HCT116 (cell line): ENCODE measurements at regions not wholly inside any gene's neighbourhood (a gene's known extent, or its start where the extent isn't known, plus 50 kb on each side); places are given as distances from the start of the nearest gene placed in this dataset.

Source experiments
- ATAC-seq: fragments of 200-7000 bp; cut with Tn5 transposase; 2 replicates; pipeline ENCODE4 v1.9.1; 2020; ENCODE audit warnings: mild to moderate bottlenecking, moderate library complexity
- BruUV-seq: library from RNA; stranded (reverse); fragments of 400-500 nt; replicated peaks from 2 replicates; lab custom pipeline; 2021; lab: Mats Ljungman, UMichigan
- CTCF ChIA-PET: fragments of 300-600 bp; sonication (Branson Sonifier 250); formaldehyde crosslinking; loops from one replicate; lab custom pipeline; 2021; ENCODE audit warnings: antibody characterized with exemption; lab: Charles Lee
- POLR2A ChIA-PET: fragments of 300-600, 350-600 bp; sonication (Branson Sonifier 250); formaldehyde crosslinking; loops from one replicate; lab custom pipeline; 2021; ENCODE audit warnings: antibody characterized with exemption; lab: Charles Lee
- RAD21 ChIA-PET, 2 experiments: fragments of 300-600 bp; sonication (Branson Sonifier 250); formaldehyde crosslinking; loops; one replicate each; lab custom pipeline; 2023; ENCODE audit warnings: low total read pairs in 2 of 2; ENCODE audit not compliant: uncharacterized antibody in 2 of 2, unreplicated experiment in 2 of 2, low non-redundant PET in 1 of 2; lab: Charles Lee
- DNase-seq: peaks from one replicate; pipeline ENCODE4 v3.0.0-alpha.2; 2010; ENCODE audit warnings: low read depth, low spot score
- H2AFZ ChIP-seq: fragments of 200-600 bp; shearing (Covaris generic), sonication (generic); 2 replicates; pipeline ENCODE4 v1.6.1; 2017; ENCODE audit warnings: low read depth, mixed run types, mixed read lengths, antibody characterized with exemption, low read length; ENCODE audit not compliant: poor library complexity, severe bottlenecking
- H3K27ac ChIP-seq: 2 replicates; pipeline ENCODE4 v1.5.1; 2012; ENCODE audit warnings: low read depth, low read length
- H3K27me3 ChIP-seq: fragments of 200-600 bp; sonication (generic); 2 replicates; pipeline ENCODE4 v1.6.1; 2016; ENCODE audit warnings: mixed run types, low read length, mixed read lengths; ENCODE audit not compliant: insufficient read depth
- H3K36me3 ChIP-seq, 2 experiments: fragments of 200-500 bp in 1 of 2; fragments of 200-600 bp in 1 of 2; sonication (Bioruptor generic) in 1 of 2; sonication (generic) in 1 of 2; 2 replicates each; pipeline versions ENCODE4 v1.5.1 to v1.6.1; 2014 to 2016; ENCODE audit warnings: low read length in 2 of 2, inconsistent platforms in 1 of 2, mixed read lengths in 1 of 2, mixed run types in 1 of 2; ENCODE audit not compliant: insufficient read depth in 2 of 2, control insufficient read depth in 1 of 2
- H3K4me1 ChIP-seq, 2 experiments: fragments of 200-600 bp in 1 of 2; sonication (generic) in 1 of 2; 2 replicates each; pipeline versions ENCODE4 v1.5.1 to v1.6.1; 2012 to 2017; ENCODE audit warnings: low read length in 2 of 2, inconsistent platforms in 1 of 2, mild to moderate bottlenecking in 1 of 2, mixed read lengths in 1 of 2, mixed run types in 1 of 2, moderate library complexity in 1 of 2; ENCODE audit not compliant: insufficient read depth in 2 of 2, control insufficient read depth in 1 of 2
- H3K4me2 ChIP-seq: fragments of 200-600 bp; sonication (generic); 2 replicates; pipeline ENCODE4 v1.6.1; 2017; ENCODE audit warnings: mixed run types, low read length, mixed read lengths
- H3K4me3 ChIP-seq, 2 experiments: fragments of 200-600 bp in 1 of 2; sonication (generic) in 1 of 2; replicated peaks in 1 of 2; 2 replicates each; pipeline ENCODE4 v1.5.1; 2011 to 2016; ENCODE audit warnings: low read length in 2 of 2, control low read depth in 1 of 2, low read depth in 1 of 2, mild to moderate bottlenecking in 1 of 2, mixed read lengths in 1 of 2, mixed run types in 1 of 2
- H3K79me2 ChIP-seq: fragments of 200-600 bp; sonication (generic); 2 replicates; pipeline ENCODE4 v1.6.1; 2017; ENCODE audit warnings: mild to moderate bottlenecking, mixed run types, low read length, moderate library complexity, mixed read lengths; ENCODE audit not compliant: insufficient read depth
- H3K9ac ChIP-seq: fragments of 200-600 bp; sonication (generic); 2 replicates; pipeline ENCODE4 v1.6.1; 2016; ENCODE audit warnings: low read length, mixed read lengths
- H3K9me2 ChIP-seq: fragments of 200-600 bp; sonication (generic), shearing (Covaris generic); 2 replicates; pipeline ENCODE4 v1.6.1; 2017; ENCODE audit warnings: mixed run types, mild to moderate bottlenecking, moderate library complexity; ENCODE audit not compliant: insufficient read depth
- H3K9me3 ChIP-seq, 2 experiments: fragments of 200-500 bp in 1 of 2; fragments of 200-600 bp in 1 of 2; sonication (Bioruptor generic) in 1 of 2; sonication (generic) in 1 of 2; 2 replicates each; pipeline ENCODE4 v1.6.1; 2014 to 2017; ENCODE audit warnings: low read length in 2 of 2, mixed read lengths in 2 of 2, inconsistent platforms in 1 of 2, low read depth in 1 of 2, mild to moderate bottlenecking in 1 of 2, mixed run types in 1 of 2, moderate library complexity in 1 of 2; ENCODE audit not compliant: control insufficient read depth in 1 of 2, insufficient read depth in 1 of 2
- H4K20me1 ChIP-seq: fragments of 200-600 bp; sonication (generic), shearing (Covaris generic); 2 replicates; pipeline ENCODE4 v1.6.1; 2017; ENCODE audit warnings: mixed run types, mild to moderate bottlenecking, moderate library complexity; ENCODE audit not compliant: insufficient read depth
- CBX3 ChIP-seq: IDR thresholded peaks from 2 replicates; pipeline ENCODE4 v1.6.1; 2012; ENCODE audit warnings: low read depth
- CEBPB ChIP-seq: IDR thresholded peaks from 2 replicates; pipeline ENCODE4 v1.6.1; 2012; ENCODE audit warnings: low read depth
- EGR1 ChIP-seq: IDR thresholded peaks from 2 replicates; pipeline ENCODE4 v1.6.1; 2012; ENCODE audit warnings: low read depth
- ELF1 ChIP-seq: IDR thresholded peaks from 2 replicates; pipeline ENCODE4 v1.6.1; 2012; ENCODE audit warnings: low read depth, borderline replicate concordance
- EZH2 ChIP-seq: fragments of 200-600 bp; sonication (generic); IDR thresholded peaks from 2 replicates; pipeline ENCODE4 v1.6.1; 2017; ENCODE audit warnings: antibody characterized with exemption, mixed run types
- EZH2phosphoT487 ChIP-seq: fragments of 200-600 bp; IDR thresholded peaks from 2 replicates; pipeline ENCODE4 v1.6.1; 2018; ENCODE audit warnings: antibody characterized with exemption, borderline replicate concordance
- FOSL1 ChIP-seq: IDR thresholded peaks from 2 replicates; pipeline ENCODE4 v1.6.1; 2012; ENCODE audit warnings: low read depth
- JUND ChIP-seq: IDR thresholded peaks from 2 replicates; pipeline ENCODE4 v1.6.1; 2012
- POLR2A ChIP-seq: IDR thresholded peaks from 2 replicates; pipeline ENCODE4 v1.7.0; 2011; ENCODE audit warnings: borderline replicate concordance; ENCODE audit not compliant: insufficient read depth, insufficient read length; ENCODE audit errors: extremely low read depth
- POLR2AphosphoS5 ChIP-seq: IDR thresholded peaks from 2 replicates; pipeline ENCODE4 v1.6.1; 2011; ENCODE audit warnings: mild to moderate bottlenecking, low read depth, low read length, moderate library complexity
- RAD21 ChIP-seq: IDR thresholded peaks from 2 replicates; pipeline ENCODE4 v1.6.1; 2012; ENCODE audit warnings: low read depth, mild to moderate bottlenecking
- SIN3A ChIP-seq: IDR thresholded peaks from 2 replicates; pipeline ENCODE4 v1.6.1; 2012; ENCODE audit warnings: low read depth
- SP1 ChIP-seq: IDR thresholded peaks from 2 replicates; pipeline ENCODE4 v1.6.1; 2012; ENCODE audit warnings: low read depth
- SRF ChIP-seq: IDR thresholded peaks from 2 replicates; pipeline ENCODE4 v1.6.1; 2012; ENCODE audit warnings: low read depth
- YY1 ChIP-seq: IDR thresholded peaks from 2 replicates; pipeline ENCODE4 v1.6.1; 2011; ENCODE audit warnings: low read length, low read depth, moderate library complexity, mild to moderate bottlenecking; ENCODE audit not compliant: insufficient replicate concordance; ENCODE audit errors: extremely low read depth
- ZFX ChIP-seq: fragments of 450-650 bp; IDR thresholded peaks from 2 replicates; pipeline ENCODE4 v1.6.1; 2017
- ZNF274 ChIP-seq: fragments of 200-500 bp; sonication (Bioruptor generic); IDR thresholded peaks from 2 replicates; pipeline ENCODE4 v1.6.1; 2014; ENCODE audit warnings: mild to moderate bottlenecking, low read depth, low read length, inconsistent platforms
- intact Hi-C: fragments of 100-400 bp; cut with micrococcal nuclease; formaldehyde crosslinking; loops from 2 replicates; pipeline ENCODE4 v1.10.0; 2022
- TF ChIP-seq, protein P1 (sequence below): IDR thresholded peaks from 2 replicates; pipeline ENCODE4 v1.6.1; 2012
- TF ChIP-seq, protein P2 (sequence below): IDR thresholded peaks from 2 replicates; pipeline ENCODE4 v1.6.1; 2011; ENCODE audit warnings: mild to moderate bottlenecking, low read length, moderate library complexity; ENCODE audit not compliant: insufficient replicate concordance; ENCODE audit errors: extremely low read depth

DNA sequence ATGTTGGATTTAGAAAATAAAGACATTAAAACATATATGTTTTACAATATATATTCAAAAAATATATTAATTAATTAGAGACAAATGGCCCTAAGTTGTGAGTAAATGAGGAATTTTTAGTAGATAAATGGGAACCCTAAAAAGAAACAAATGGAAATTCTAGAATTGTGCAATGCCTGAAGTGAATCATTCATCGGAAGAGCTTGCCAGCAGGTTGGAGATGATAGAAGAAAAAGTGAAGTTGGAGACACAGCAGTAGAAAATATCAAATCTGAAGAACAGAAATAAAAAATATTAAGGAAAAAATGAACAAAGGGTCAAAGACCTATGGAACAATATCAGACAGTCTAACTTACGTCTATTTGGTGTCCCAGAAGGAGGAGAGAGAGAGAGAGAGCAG, 109.4 kb upstream of the NEDD9 start:
- TF ChIP-seq SIN3A (no peak), SRF (no peak), RAD21 (no peak), EGR1 (no peak), FOSL1 (no peak), POLR2A (no peak), EZH2phosphoT487 (no peak), CEBPB (no peak), CBX3 (no peak), YY1 (no peak), JUND (no peak), ELF1 (no peak), EZH2 (no peak)
- TF ChIP-seq, protein P1, sequence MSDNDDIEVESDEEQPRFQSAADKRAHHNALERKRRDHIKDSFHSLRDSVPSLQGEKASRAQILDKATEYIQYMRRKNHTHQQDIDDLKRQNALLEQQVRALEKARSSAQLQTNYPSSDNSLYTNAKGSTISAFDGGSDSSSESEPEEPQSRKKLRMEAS = no peak
- H3K27me3 ChIP-seq = no peaks in the 10 kb centered on the region
- no peak for ATAC-seq
- H3K79me2 ChIP-seq = no peaks in the 10 kb centered on the region
- CTCF ChIA-PET = no interaction called here
- no peak overlapping the region for H2AFZ ChIP-seq
- no peak overlapping the region for H3K4me3 ChIP-seq
- no peaks in the 10 kb centered on the region for H3K9me2 ChIP-seq
- H3K4me1 ChIP-seq = peaks cover 4 to 19% of the 10 kb centered on the region in 2 experiments
- RAD21 ChIA-PET = no interaction called here
- no peak overlapping the region for H3K9ac ChIP-seq
- no peak overlapping the region for H3K4me2 ChIP-seq
- POLR2A ChIA-PET = no interaction called here
- intact Hi-C loops = no loop called here
- no TSS peak for BruUV-seq
- H4K20me1 ChIP-seq = no peaks in the 10 kb centered on the region
- no peaks in the 10 kb centered on the region for H3K9me3 ChIP-seq
- DNase-seq = no peak
- H3K27ac ChIP-seq = no peak overlapping the region
- no peaks in the 10 kb centered on the region for H3K36me3 ChIP-seq

DNA sequence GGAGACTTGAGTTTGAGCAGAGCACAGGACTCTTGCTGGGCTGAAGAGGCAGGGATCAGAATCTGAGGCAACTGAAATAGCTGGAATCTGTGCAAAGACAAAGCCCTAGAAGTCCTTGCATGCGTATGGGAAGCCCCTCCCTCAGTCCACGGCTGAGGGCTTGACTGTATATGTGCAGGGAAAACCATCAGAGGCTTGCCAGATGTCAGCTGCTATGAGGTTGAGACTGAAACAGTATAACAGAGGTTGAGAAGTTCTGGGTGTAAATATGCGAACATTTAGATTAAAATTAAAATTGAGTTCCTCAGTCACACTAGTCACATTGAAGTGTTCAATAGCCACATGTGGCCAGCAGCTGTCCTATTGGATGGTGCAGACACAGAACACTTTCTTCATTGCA, 108.8 kb upstream of the NEDD9 start:
- Histone ChIP-seq H4K20me1 (no peaks in the 10 kb centered on the region), H3K9me2 (no peaks in the 10 kb centered on the region), H3K4me2 (no peak overlapping the region), H3K9me3 (no peaks in the 10 kb centered on the region), H3K9ac (no peak overlapping the region), H3K27me3 (no peaks in the 10 kb centered on the region), H3K27ac (no peak overlapping the region), H3K4me1 (peaks cover 4 to 19% of the 10 kb centered on the region in 2 experiments), H3K79me2 (no peaks in the 10 kb centered on the region), H3K4me3 (no peak overlapping the region), H2AFZ (no peak overlapping the region), H3K36me3 (no peaks in the 10 kb centered on the region)
- no TSS peak for BruUV-seq
- DNase-seq = no peak
- intact Hi-C loops = no loop called here
- ChIA-PET POLR2A (no interaction called here), CTCF (no interaction called here), RAD21 (no interaction called here)
- no peak for ATAC-seq
- TF ChIP-seq CBX3 = no peak
- no peak for TF ChIP-seq EZH2
- no peak for TF ChIP-seq POLR2A
- TF ChIP-seq EZH2phosphoT487 = no peak
- no peak for TF ChIP-seq ZFX
- TF ChIP-seq SIN3A = no peak
- TF ChIP-seq POLR2AphosphoS5 = no peak
- TF ChIP-seq SP1 = no peak
- no peak for TF ChIP-seq ELF1
- TF ChIP-seq, protein P2, sequence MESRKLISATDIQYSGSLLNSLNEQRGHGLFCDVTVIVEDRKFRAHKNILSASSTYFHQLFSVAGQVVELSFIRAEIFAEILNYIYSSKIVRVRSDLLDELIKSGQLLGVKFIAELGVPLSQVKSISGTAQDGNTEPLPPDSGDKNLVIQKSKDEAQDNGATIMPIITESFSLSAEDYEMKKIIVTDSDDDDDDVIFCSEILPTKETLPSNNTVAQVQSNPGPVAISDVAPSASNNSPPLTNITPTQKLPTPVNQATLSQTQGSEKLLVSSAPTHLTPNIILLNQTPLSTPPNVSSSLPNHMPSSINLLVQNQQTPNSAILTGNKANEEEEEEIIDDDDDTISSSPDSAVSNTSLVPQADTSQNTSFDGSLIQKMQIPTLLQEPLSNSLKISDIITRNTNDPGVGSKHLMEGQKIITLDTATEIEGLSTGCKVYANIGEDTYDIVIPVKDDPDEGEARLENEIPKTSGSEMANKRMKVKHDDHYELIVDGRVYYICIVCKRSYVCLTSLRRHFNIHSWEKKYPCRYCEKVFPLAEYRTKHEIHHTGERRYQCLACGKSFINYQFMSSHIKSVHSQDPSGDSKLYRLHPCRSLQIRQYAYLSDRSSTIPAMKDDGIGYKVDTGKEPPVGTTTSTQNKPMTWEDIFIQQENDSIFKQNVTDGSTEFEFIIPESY = no peak
- TF ChIP-seq YY1 = no peak
- TF ChIP-seq, protein P1 = no peak
- no peak for TF ChIP-seq JUND
- no peak for TF ChIP-seq ZNF274
